GM12878 (cell line): ENCODE measurements at regions not wholly inside any gene's neighbourhood (a gene's known extent, or its start where the extent isn't known, plus 50 kb on each side); places are given as distances from the start of the nearest gene placed in this dataset.

Experiments
- ATAC-seq: fragments of 200-7000 bp; cut with Tn5 transposase; 3 replicates; pipeline ENCODE4 v1.9.1; 2020; ENCODE audit warnings: mild to moderate bottlenecking, moderate library complexity
- BruUV-seq: library from RNA; stranded (reverse); fragments of 400-500 nt; replicated peaks from 2 replicates; lab custom pipeline; 2021; lab: Mats Ljungman, UMichigan
- CTCF ChIA-PET: fragments of 300-600 bp; sonication (Branson Sonifier 250); formaldehyde crosslinking; extraction: SDS; loops from one replicate; lab custom pipeline; 2021; ENCODE audit warnings: inconsistent platforms; lab: Yijun Ruan, JAX
- POLR2A ChIA-PET: fragments of 350-600 bp; formaldehyde crosslinking; extraction: SDS; loops from one replicate; lab custom pipeline; 2021; ENCODE audit warnings: inconsistent platforms; lab: Charles Lee
- RAD21 ChIA-PET: fragments of 300-600 bp; sonication (Branson Sonifier 250); formaldehyde crosslinking; loops from one replicate; lab custom pipeline; 2023; ENCODE audit warnings: antibody characterized with exemption; ENCODE audit not compliant: unreplicated experiment; lab: Charles Lee
- SMC1A ChIA-PET: fragments of 300-600 bp; sonication (Branson Sonifier 250); formaldehyde crosslinking; loops from one replicate; lab custom pipeline; 2023; ENCODE audit not compliant: unreplicated experiment, uncharacterized antibody; lab: Charles Lee
- DNase-seq: peaks from one replicate; pipeline ENCODE4 v3.0.0-alpha.2; 2011; ENCODE audit warnings: low read depth, low spot score
- FAIRE-seq: peaks from 3 replicates; lab custom pipeline; 2011; peaks lifted over from hg19 to GRCh38; lab: Jason Lieb, UNC
- H2AFZ ChIP-seq: 2 replicates; pipeline ENCODE4 v1.6.0; 2011; ENCODE audit warnings: low read depth, low read length, control low read depth; ENCODE audit not compliant: control insufficient read depth
- H3K27ac ChIP-seq: 2 replicates; pipeline ENCODE4 v1.5.1; 2011; ENCODE audit warnings: control low read depth; ENCODE audit not compliant: control insufficient read depth, insufficient read depth
- H3K27me3 ChIP-seq, 2 experiments: replicated peaks in 1 of 2; 2 replicates each; pipeline versions ENCODE4 v1.6.0 to v1.6.1; 2011; ENCODE audit warnings: low read length in 1 of 2; ENCODE audit not compliant: control insufficient read depth in 2 of 2, insufficient read depth in 2 of 2
- H3K36me3 ChIP-seq, 2 experiments: 2 replicates each; pipeline ENCODE4 v1.5.1; 2011; ENCODE audit warnings: low read length in 1 of 2; ENCODE audit not compliant: control insufficient read depth in 2 of 2, insufficient read depth in 2 of 2
- H3K4me1 ChIP-seq: 2 replicates; pipeline ENCODE4 v1.6.1; 2011; ENCODE audit warnings: mild to moderate bottlenecking, low read length, moderate library complexity, mixed read lengths; ENCODE audit not compliant: control insufficient read depth, insufficient read depth
- H3K4me2 ChIP-seq: 2 replicates; pipeline ENCODE4 v1.6.0; 2011; ENCODE audit warnings: control low read depth; ENCODE audit not compliant: control insufficient read depth, insufficient read depth
- H3K4me3 ChIP-seq: fragments of 200-600 bp; sonication (generic); 2 replicates; pipeline ENCODE4 v1.5.1; 2016
- H3K79me2 ChIP-seq: 2 replicates; pipeline ENCODE4 v1.6.0; 2011; ENCODE audit warnings: low read length; ENCODE audit not compliant: control insufficient read depth, insufficient read depth
- H3K9ac ChIP-seq: 2 replicates; pipeline ENCODE4 v1.8.0; 2011; ENCODE audit warnings: low read length, control low read depth, mixed read lengths; ENCODE audit not compliant: control insufficient read depth, insufficient read depth
- H3K9me3 ChIP-seq: replicated peaks from 3 replicates; pipeline ENCODE4 v1.5.1; 2011; ENCODE audit warnings: mild to moderate bottlenecking, low read length; ENCODE audit not compliant: control insufficient read depth, insufficient read depth
- H4K20me1 ChIP-seq: 2 replicates; pipeline ENCODE4 v1.6.0; 2011; ENCODE audit not compliant: control insufficient read depth, insufficient read depth
- BCL11A ChIP-seq: IDR thresholded peaks from 2 replicates; pipeline ENCODE4 v1.6.1; 2011; ENCODE audit warnings: low read depth, low read length
- CHD4 ChIP-seq: fragments of 200-600 bp; sonication (generic); IDR thresholded peaks from 2 replicates; pipeline ENCODE4 v1.6.1; 2016; ENCODE audit warnings: mild to moderate bottlenecking
- EGR1 ChIP-seq, 2 experiments: IDR thresholded peaks; 1 replicate in 1 of 2; 2 replicates in 1 of 2; pipeline ENCODE4 v1.6.1; 2011 to 2012; ENCODE audit warnings: low read depth in 2 of 2, low read length in 2 of 2, borderline replicate concordance in 1 of 2, mild to moderate bottlenecking in 1 of 2, moderate library complexity in 1 of 2
- FOS ChIP-seq: IDR thresholded peaks from 3 replicates; pipeline ENCODE4 v1.6.1; 2011; ENCODE audit warnings: borderline replicate concordance; ENCODE audit not compliant: insufficient read length; ENCODE audit errors: extremely low read depth
- KAT2A ChIP-seq: conservative IDR thresholded peaks from 2 replicates; pipeline ENCODE4 v1.6.1; 2011; ENCODE audit warnings: low read depth, low read length; ENCODE audit not compliant: control insufficient read depth
- MXI1 ChIP-seq: fragments of 150-350 bp; IDR thresholded peaks from 2 replicates; pipeline ENCODE4 v1.6.1; 2011; ENCODE audit warnings: low read depth, mild to moderate bottlenecking, inconsistent platforms, low read length, improper control_type of control experiment
- NFYA ChIP-seq: IDR thresholded peaks from 2 replicates; pipeline ENCODE4 v1.6.1; 2011; ENCODE audit warnings: low read depth, mild to moderate bottlenecking, low read length, improper control_type of control experiment, borderline replicate concordance
- PAX5 ChIP-seq: IDR thresholded peaks from 2 replicates; pipeline ENCODE4 v1.6.1; 2011; ENCODE audit warnings: low read depth, low read length, borderline replicate concordance
- POU2F2 ChIP-seq: IDR thresholded peaks from 3 replicates; pipeline ENCODE4 v1.6.1; 2011; ENCODE audit warnings: low read depth, mild to moderate bottlenecking, low read length, borderline replicate concordance
- RELA ChIP-seq: fragments of 450-650 bp; IDR thresholded peaks from 2 replicates; pipeline ENCODE4 v1.8.0; 2014; ENCODE audit warnings: borderline replicate concordance; ENCODE audit not compliant: partially characterized antibody
- SIN3A ChIP-seq: IDR thresholded peaks from 2 replicates; pipeline ENCODE4 v1.6.1; 2012; ENCODE audit warnings: low read depth, low read length, improper control_type of control experiment
- SP1 ChIP-seq: IDR thresholded peaks from one replicate; pipeline ENCODE4 v1.6.1; 2011; ENCODE audit warnings: low read depth, low read length
- ZBED1 ChIP-seq: IDR thresholded peaks from 2 replicates; pipeline ENCODE4 v1.6.1; 2016; ENCODE audit warnings: borderline replicate concordance
- ZNF217 ChIP-seq: fragments of 450-650 bp; IDR thresholded peaks from 2 replicates; pipeline ENCODE4 v1.6.1; 2017; ENCODE audit warnings: antibody characterized with exemption, mild to moderate bottlenecking
- ZNF274 ChIP-seq: IDR thresholded peaks from one replicate; pipeline ENCODE4 v1.8.0; 2011; ENCODE audit not compliant: insufficient read length, insufficient read depth
- WGBS: methylation state at CpG from one replicate; pipeline ENCODE4 v1.1.6; 2016; ENCODE audit warnings: low lambda C conversion rate; ENCODE audit not compliant: insufficient replicate concordance, insufficient coverage; ENCODE audit errors: missing lambda C conversion rate; 5-methylcytosine and 5-hydroxymethylcytosine counted together
- in situ Hi-C: fragments of 300-500 bp; cut with MboI; formaldehyde crosslinking; loops from 9 replicates; pipeline ENCODE4 v1.14.3; 2018; ENCODE audit warnings: mixed read lengths
- intact Hi-C: fragments of 100-400 bp; cut with micrococcal nuclease; formaldehyde crosslinking; loops from one replicate; pipeline ENCODE4 v1.14.2; 2022; ENCODE audit not compliant: unreplicated experiment
- TF ChIP-seq, protein P1 (sequence below): fragments of 450-650 bp; IDR thresholded peaks from 2 replicates; pipeline ENCODE4 v1.6.1; 2018; ENCODE audit warnings: borderline replicate concordance, mild to moderate bottlenecking; ENCODE audit not compliant: partially characterized antibody
- TF ChIP-seq, protein P2 (sequence below): IDR thresholded peaks from 2 replicates; pipeline ENCODE4 v1.6.1; 2012; ENCODE audit warnings: low read depth, low read length, improper control_type of control experiment
- TF ChIP-seq, protein P3 (sequence below): fragments of 450-650 bp; IDR thresholded peaks from 2 replicates; pipeline ENCODE4 v1.6.1; 2016; ENCODE audit warnings: mild to moderate bottlenecking

DNA sequence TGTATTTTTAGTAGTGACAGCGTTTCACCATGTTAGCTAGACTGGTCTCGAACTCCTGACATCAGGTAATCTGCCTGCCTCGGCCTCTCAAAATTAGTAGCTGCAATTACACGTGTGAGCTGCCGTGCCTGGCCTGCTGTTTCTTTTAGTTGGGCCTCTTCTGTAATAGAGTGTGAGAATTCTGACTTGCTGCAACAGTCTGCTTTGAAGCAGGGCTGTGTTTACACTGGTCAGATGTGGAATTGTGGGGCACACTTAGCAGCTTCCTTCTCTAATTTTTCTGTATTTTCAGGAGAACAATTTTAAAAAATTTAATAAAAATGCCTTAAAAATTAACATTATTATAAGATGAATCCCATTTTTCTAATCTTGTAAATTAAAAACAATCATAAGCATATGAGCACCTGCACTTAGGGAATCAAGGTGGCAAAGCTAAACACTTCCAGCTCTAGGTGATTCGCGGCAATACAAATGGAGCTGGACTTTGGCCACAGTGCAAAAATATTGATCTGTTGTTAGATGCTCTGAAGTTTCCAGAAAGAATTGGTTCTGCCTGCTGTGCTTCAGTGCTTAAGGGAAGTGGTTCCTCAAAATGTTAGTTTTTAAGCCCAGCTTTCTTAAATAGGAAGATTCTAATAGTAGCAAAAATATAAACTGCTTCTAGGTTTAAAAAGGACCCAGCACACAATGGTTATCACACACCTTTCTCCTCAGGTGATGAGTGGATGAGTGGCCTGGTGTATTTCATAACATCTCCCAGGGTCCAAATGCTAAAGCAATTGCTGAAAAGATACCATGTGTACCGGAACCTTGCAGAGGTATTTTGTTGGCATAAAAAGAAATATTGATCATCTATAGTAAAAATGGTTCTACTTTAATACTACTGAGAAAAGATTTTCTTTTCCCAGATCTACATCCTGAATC is 63.5 kb upstream of the ATRNL1 start (continued):
- TF ChIP-seq KAT2A (no peak), PAX5 (no peak), RELA (no peak), SP1 (no peak), EGR1 (IDR thresholded peaks at IDR 0.05; ENCODE audit: borderline replicate concordance in 1 of 2, low read depth in 2 of 2, low read length in 2 of 2) (no peak), MXI1 (no peak), POU2F2 (no peak), BCL11A (no peak)

DNA sequence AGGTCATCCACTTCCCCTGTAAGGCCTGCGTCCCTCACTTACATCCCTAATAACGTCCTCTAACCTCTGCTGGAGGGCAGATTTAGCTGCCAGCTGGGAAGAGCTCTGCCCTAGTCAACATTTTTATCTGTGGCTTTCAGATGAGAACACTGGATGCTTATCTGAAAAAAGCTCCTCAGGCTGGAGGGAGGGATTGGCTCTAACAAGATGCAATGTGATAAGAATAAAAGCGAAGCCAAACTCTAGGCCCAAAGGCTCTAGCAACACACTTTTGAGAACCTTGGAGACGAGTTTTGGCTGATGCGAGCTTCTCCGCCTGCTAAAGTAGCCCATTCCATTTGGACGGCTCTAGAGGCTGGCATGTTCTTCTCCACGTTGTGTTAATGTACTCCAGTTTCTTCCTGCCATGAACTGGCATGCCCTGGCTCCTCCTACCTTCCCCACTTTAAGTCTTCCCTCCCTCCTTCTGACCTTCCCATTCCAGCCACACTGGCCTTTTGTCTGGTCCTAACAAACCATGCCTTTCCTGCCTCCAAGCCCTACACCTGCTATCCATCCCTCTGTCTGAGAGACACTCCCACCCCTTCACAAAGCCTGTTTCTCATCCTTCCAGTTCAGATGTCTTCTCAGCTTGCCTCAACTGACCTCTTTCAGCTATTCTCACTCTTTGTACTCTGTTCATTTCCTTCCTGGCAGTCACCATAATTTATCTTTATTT is 62.5 kb upstream of the ATRNL1 start:
- ATAC-seq (no peak), DNase-seq (no peak), FAIRE-seq (no peak)
- H3K27me3 ChIP-seq = no peaks in the 10 kb centered on the region
- SMC1A ChIA-PET = interaction anchor here (1.1 kb wide), 1 partner anchor 12 kb away, joined by 3 read pairs; no protein-coding TSS in a partner anchor
- intact Hi-C loops = no loop called here
- CTCF ChIA-PET = interaction anchor here (1.4 kb wide), 1 partner anchor 10 kb away, joined by 3 read pairs; no protein-coding TSS in a partner anchor
- no peak overlapping the region for H3K9ac ChIP-seq
- no TSS peak for BruUV-seq
- no peak overlapping the region for H3K4me3 ChIP-seq
- POLR2A ChIA-PET = no interaction called here
- WGBS = 49% methylated on average over 8 of the region's 8 CpGs
- no peaks in the 10 kb centered on the region for H3K36me3 ChIP-seq
- RAD21 ChIA-PET = no interaction called here
- no peak overlapping the region for H3K27ac ChIP-seq
- H3K9me3 ChIP-seq = no peaks in the 10 kb centered on the region
- in situ Hi-C loops = no loop called here
- H3K4me1 ChIP-seq = no peaks in the 10 kb centered on the region
- H3K79me2 ChIP-seq = no peaks in the 10 kb centered on the region
- no peak overlapping the region for H2AFZ ChIP-seq
- H4K20me1 ChIP-seq = no peaks in the 10 kb centered on the region
- no peak overlapping the region for H3K4me2 ChIP-seq
- TF ChIP-seq ZNF274 (no peak), FOS (no peak), ZNF217 (no peak), CHD4 (no peak), SIN3A (no peak), ZBED1 (no peak), NFYA (no peak)
- TF ChIP-seq, protein P1, sequence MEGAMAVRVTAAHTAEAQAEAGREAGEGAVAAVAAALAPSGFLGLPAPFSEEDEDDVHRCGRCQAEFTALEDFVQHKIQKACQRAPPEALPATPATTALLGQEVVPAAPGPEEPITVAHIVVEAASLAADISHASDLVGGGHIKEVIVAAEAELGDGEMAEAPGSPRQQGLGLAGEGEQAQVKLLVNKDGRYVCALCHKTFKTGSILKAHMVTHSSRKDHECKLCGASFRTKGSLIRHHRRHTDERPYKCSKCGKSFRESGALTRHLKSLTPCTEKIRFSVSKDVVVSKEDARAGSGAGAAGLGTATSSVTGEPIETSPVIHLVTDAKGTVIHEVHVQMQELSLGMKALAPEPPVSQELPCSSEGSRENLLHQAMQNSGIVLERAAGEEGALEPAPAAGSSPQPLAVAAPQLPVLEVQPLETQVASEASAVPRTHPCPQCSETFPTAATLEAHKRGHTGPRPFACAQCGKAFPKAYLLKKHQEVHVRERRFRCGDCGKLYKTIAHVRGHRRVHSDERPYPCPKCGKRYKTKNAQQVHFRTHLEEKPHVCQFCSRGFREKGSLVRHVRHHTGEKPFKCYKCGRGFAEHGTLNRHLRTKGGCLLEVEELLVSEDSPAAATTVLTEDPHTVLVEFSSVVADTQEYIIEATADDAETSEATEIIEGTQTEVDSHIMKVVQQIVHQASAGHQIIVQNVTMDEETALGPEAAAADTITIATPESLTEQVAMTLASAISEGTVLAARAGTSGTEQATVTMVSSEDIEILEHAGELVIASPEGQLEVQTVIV = no peak
- TF ChIP-seq, protein P2, sequence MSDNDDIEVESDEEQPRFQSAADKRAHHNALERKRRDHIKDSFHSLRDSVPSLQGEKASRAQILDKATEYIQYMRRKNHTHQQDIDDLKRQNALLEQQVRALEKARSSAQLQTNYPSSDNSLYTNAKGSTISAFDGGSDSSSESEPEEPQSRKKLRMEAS = no peak
- TF ChIP-seq, protein P3, sequence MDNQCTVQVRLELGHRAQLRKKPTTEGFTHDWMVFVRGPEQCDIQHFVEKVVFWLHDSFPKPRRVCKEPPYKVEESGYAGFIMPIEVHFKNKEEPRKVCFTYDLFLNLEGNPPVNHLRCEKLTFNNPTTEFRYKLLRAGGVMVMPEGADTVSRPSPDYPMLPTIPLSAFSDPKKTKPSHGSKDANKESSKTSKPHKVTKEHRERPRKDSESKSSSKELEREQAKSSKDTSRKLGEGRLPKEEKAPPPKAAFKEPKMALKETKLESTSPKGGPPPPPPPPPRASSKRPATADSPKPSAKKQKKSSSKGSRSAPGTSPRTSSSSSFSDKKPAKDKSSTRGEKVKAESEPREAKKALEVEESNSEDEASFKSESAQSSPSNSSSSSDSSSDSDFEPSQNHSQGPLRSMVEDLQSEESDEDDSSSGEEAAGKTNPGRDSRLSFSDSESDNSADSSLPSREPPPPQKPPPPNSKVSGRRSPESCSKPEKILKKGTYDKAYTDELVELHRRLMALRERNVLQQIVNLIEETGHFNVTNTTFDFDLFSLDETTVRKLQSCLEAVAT = no peak
